ENCODE measurements at regions not wholly inside any gene's neighbourhood (a gene's known extent, or its start where the extent isn't known, plus 50 kb on each side); places are given as distances from the start of the nearest gene placed in this dataset.

DNA sequence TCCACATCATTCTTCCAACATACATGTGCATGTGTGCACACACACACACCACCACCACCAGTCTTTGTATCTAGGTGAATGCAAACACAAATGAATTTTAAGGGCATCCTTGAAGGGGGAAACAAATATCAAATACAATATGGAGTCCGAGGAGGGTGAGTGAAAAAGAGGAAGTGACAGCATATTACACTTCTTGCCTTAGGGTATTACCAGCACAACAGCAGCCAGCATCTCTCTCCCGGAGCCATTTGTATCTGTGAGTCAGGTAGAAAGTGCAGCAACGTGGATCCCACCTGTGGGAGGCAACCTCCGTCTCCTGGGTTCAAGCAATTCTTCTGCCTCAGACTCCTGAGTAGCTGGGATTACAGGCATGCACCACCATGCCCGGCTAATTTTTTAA, 483.2 kb downstream of the SMARCA1 start:
- DNase-seq (ENCODE audit: extremely low read depth, low read depth), result no peak

DNA sequence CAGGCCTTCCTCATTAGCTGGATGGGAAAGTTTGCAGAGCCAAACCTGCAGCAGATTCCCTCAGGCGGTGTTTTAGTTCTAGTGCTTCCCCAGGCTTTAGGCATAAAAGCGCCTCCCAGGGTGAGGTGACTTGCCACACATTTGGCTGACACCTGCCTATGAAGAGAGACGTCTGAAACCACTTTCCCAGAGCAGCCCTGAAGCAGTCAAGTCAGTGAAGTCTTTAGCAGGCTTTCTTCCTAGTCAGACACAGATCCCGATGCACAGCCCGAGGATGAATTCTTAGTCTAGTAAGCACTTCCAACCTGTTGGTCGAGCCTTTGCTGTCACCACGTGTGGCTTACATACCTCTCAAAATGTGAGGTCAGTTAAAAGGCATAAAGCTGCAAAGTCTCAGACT, 484.1 kb downstream of the SMARCA1 start:
- DNase-seq (ENCODE audit: extremely low read depth, low read depth), result no peak
- TF ChIP-seq, protein P1, sequence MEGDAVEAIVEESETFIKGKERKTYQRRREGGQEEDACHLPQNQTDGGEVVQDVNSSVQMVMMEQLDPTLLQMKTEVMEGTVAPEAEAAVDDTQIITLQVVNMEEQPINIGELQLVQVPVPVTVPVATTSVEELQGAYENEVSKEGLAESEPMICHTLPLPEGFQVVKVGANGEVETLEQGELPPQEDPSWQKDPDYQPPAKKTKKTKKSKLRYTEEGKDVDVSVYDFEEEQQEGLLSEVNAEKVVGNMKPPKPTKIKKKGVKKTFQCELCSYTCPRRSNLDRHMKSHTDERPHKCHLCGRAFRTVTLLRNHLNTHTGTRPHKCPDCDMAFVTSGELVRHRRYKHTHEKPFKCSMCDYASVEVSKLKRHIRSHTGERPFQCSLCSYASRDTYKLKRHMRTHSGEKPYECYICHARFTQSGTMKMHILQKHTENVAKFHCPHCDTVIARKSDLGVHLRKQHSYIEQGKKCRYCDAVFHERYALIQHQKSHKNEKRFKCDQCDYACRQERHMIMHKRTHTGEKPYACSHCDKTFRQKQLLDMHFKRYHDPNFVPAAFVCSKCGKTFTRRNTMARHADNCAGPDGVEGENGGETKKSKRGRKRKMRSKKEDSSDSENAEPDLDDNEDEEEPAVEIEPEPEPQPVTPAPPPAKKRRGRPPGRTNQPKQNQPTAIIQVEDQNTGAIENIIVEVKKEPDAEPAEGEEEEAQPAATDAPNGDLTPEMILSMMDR (IDR thresholded peaks at IDR 0.05; ENCODE audit: low read depth, low read length), result no peak

More for the DNA sequence above, 483.2 kb downstream of the SMARCA1 start:
- TF ChIP-seq, protein P1 (IDR thresholded peaks at IDR 0.05; ENCODE audit: low read depth, low read length), result no peak

DNA sequence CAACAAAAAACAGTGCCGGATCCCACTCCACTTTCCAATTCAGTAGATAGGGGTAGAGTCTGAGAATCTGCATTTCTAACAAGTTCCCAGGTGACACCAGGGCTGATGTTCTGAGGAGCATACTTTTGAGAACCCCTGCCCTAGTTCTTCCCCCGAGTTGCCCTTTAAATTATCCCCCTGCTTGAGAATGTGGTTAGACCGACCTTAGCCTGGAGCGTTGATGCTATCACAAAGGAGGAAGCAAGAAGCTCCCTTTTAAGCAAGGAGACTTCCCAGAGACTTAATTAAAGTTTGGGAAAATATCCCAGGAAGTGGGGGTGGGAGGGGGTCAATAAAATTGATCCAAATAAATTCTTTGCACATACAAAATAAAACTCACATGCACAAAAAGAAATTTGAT, 485.9 kb downstream of the SMARCA1 start:
- no peak for DNase-seq (ENCODE audit: extremely low read depth, low read depth)
- TF ChIP-seq, protein P1 (IDR thresholded peaks at IDR 0.05; ENCODE audit: low read depth, low read length), result no peak

DNA sequence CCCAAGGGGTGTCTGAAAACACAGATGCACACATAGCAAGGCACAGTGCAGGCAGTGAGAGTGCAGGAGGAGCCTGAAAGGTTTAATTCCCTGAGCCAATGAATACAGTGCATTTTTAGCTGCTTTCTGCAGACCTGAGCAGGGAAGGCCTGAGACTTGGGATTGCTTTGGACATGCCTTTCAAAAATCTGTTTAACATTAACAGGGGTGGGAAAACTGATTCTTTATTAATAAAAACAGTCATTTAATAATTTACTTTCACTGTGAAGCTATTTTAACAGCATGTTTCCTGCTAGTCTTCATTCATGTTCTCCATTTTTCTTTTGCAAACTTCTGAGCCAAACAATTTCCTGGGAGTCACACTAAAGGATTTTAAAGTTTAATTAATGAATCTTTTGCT, 488.1 kb downstream of the SMARCA1 start:
- TF ChIP-seq, protein P1 (IDR thresholded peaks at IDR 0.05; ENCODE audit: low read depth, low read length), result no peak
- no peak for DNase-seq (ENCODE audit: extremely low read depth, low read depth)

DNA sequence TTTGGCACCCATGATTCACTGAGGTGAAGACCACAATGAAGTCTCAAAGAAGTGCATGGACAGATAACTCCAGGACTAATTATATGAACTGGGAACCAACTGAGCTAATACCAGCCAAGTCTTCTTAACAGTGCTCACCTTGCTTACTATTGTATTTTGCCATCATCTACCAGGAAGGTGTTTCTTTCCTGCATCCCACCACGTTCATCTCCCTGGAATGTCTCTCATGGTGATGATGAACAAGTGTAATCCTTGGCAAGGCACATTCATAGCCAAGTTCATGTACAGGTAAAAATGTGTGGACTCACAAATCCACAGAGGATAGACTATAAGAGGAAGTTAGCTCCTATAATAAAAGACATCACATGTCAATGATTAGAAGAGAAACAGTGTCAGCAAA, 489.1 kb downstream of the SMARCA1 start:
- TF ChIP-seq, protein P1 (IDR thresholded peaks at IDR 0.05; ENCODE audit: low read depth, low read length), result no peak

DNA sequence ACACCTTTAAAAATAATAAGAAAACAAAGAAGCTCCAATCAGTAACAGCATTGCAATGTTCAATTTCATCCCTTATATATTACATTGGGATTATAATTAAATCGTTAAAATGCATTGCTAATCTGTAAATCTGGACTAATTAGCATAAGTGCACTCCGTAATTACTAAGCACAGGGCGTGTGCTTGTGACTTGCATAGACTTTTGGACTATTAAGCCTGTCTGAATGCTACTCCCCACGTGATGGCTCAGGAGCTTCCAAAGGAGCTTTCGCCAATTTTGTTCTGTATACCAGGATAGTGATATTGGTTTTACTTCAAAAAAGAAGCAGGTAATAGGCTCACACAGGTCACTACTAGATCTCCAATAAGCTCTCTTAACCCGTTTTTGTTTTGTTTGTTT, 497.1 kb downstream of the SMARCA1 start:
- TF ChIP-seq, protein P1 (IDR thresholded peaks at IDR 0.05; ENCODE audit: low read depth, low read length), result no peak
- no peak for DNase-seq (ENCODE audit: extremely low read depth, low read depth)

More for the DNA sequence above, 489.1 kb downstream of the SMARCA1 start:
- DNase-seq (ENCODE audit: extremely low read depth, low read depth), result no peak

DNA sequence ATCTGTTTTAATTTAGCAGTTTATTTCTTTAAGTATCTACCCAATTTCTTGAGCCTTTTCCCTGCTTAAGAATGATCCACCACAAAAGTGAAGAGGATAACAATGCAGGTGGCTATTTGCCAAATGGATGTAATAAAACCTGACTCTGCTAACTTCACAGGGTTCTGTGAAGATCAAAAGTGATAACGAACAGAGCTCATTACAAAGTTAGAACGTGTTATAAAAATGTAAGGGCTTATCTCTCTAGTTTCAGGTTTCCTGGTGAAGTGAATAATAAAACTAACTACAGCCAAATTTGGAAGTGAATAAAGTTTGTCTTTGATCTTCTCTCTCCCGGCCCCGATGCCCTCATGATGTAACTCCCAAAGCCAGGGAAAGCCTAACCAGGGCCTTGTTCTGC, 497.9 kb downstream of the SMARCA1 start:
- TF ChIP-seq, protein P1 (IDR thresholded peaks at IDR 0.05; ENCODE audit: low read depth, low read length), result no peak
- DNase-seq (ENCODE audit: extremely low read depth, low read depth), result no peak
